GM12878 (cell line): ENCODE measurements at regions not wholly inside any gene's neighbourhood (a gene's known extent, or its start where the extent isn't known, plus 50 kb on each side); places are given as distances from the start of the nearest gene placed in this dataset.

Experiments
- ATAC-seq: fragments of 200-7000 bp; cut with Tn5 transposase; 3 replicates; pipeline ENCODE4 v1.9.1; 2020; ENCODE audit warnings: mild to moderate bottlenecking, moderate library complexity
- BruUV-seq: library from RNA; stranded (reverse); fragments of 400-500 nt; replicated peaks from 2 replicates; lab custom pipeline; 2021; lab: Mats Ljungman, UMichigan
- CTCF ChIA-PET: fragments of 300-600 bp; sonication (Branson Sonifier 250); formaldehyde crosslinking; extraction: SDS; loops from one replicate; lab custom pipeline; 2021; ENCODE audit warnings: inconsistent platforms; lab: Yijun Ruan, JAX
- POLR2A ChIA-PET: fragments of 350-600 bp; formaldehyde crosslinking; extraction: SDS; loops from one replicate; lab custom pipeline; 2021; ENCODE audit warnings: inconsistent platforms; lab: Charles Lee
- RAD21 ChIA-PET: fragments of 300-600 bp; sonication (Branson Sonifier 250); formaldehyde crosslinking; loops from one replicate; lab custom pipeline; 2023; ENCODE audit warnings: antibody characterized with exemption; ENCODE audit not compliant: unreplicated experiment; lab: Charles Lee
- SMC1A ChIA-PET: fragments of 300-600 bp; sonication (Branson Sonifier 250); formaldehyde crosslinking; loops from one replicate; lab custom pipeline; 2023; ENCODE audit not compliant: unreplicated experiment, uncharacterized antibody; lab: Charles Lee
- DNase-seq: peaks from one replicate; pipeline ENCODE4 v3.0.0-alpha.2; 2011; ENCODE audit warnings: low read depth, low spot score
- FAIRE-seq: peaks from 3 replicates; lab custom pipeline; 2011; peaks lifted over from hg19 to GRCh38; lab: Jason Lieb, UNC
- H2AFZ ChIP-seq: 2 replicates; pipeline ENCODE4 v1.6.0; 2011; ENCODE audit warnings: low read depth, low read length, control low read depth; ENCODE audit not compliant: control insufficient read depth
- H3K27ac ChIP-seq: 2 replicates; pipeline ENCODE4 v1.5.1; 2011; ENCODE audit warnings: control low read depth; ENCODE audit not compliant: control insufficient read depth, insufficient read depth
- H3K27me3 ChIP-seq, 2 experiments: replicated peaks in 1 of 2; 2 replicates each; pipeline versions ENCODE4 v1.6.0 to v1.6.1; 2011; ENCODE audit warnings: low read length in 1 of 2; ENCODE audit not compliant: control insufficient read depth in 2 of 2, insufficient read depth in 2 of 2
- H3K36me3 ChIP-seq, 2 experiments: 2 replicates each; pipeline ENCODE4 v1.5.1; 2011; ENCODE audit warnings: low read length in 1 of 2; ENCODE audit not compliant: control insufficient read depth in 2 of 2, insufficient read depth in 2 of 2
- H3K4me1 ChIP-seq: 2 replicates; pipeline ENCODE4 v1.6.1; 2011; ENCODE audit warnings: mild to moderate bottlenecking, low read length, moderate library complexity, mixed read lengths; ENCODE audit not compliant: control insufficient read depth, insufficient read depth
- H3K4me2 ChIP-seq: 2 replicates; pipeline ENCODE4 v1.6.0; 2011; ENCODE audit warnings: control low read depth; ENCODE audit not compliant: control insufficient read depth, insufficient read depth
- H3K4me3 ChIP-seq: fragments of 200-600 bp; sonication (generic); 2 replicates; pipeline ENCODE4 v1.5.1; 2016
- H3K79me2 ChIP-seq: 2 replicates; pipeline ENCODE4 v1.6.0; 2011; ENCODE audit warnings: low read length; ENCODE audit not compliant: control insufficient read depth, insufficient read depth
- H3K9ac ChIP-seq: 2 replicates; pipeline ENCODE4 v1.8.0; 2011; ENCODE audit warnings: low read length, control low read depth, mixed read lengths; ENCODE audit not compliant: control insufficient read depth, insufficient read depth
- H3K9me3 ChIP-seq: replicated peaks from 3 replicates; pipeline ENCODE4 v1.5.1; 2011; ENCODE audit warnings: mild to moderate bottlenecking, low read length; ENCODE audit not compliant: control insufficient read depth, insufficient read depth
- H4K20me1 ChIP-seq: 2 replicates; pipeline ENCODE4 v1.6.0; 2011; ENCODE audit not compliant: control insufficient read depth, insufficient read depth
- BCL11A ChIP-seq: IDR thresholded peaks from 2 replicates; pipeline ENCODE4 v1.6.1; 2011; ENCODE audit warnings: low read depth, low read length
- CEBPB ChIP-seq, 2 experiments: fragments of 150-350 bp in 1 of 2; IDR thresholded peaks; 2 replicates each; pipeline ENCODE4 v1.6.1; 2012 to 2014; ENCODE audit warnings: low read depth in 2 of 2, low read length in 2 of 2, borderline replicate concordance in 1 of 2, inconsistent platforms in 1 of 2
- EED ChIP-seq: sonication (generic); IDR thresholded peaks from 2 replicates; pipeline ENCODE4 v1.6.1; 2016; ENCODE audit warnings: antibody characterized with exemption, low read depth
- ESRRA ChIP-seq: IDR thresholded peaks from 2 replicates; pipeline ENCODE4 v1.6.1; 2012; ENCODE audit warnings: mild to moderate bottlenecking, low read length, improper control_type of control experiment
- HCFC1 ChIP-seq: fragments of 150-350 bp; IDR thresholded peaks from 2 replicates; pipeline ENCODE4 v1.6.1; 2014; ENCODE audit warnings: low read length
- MAX ChIP-seq: IDR thresholded peaks from 2 replicates; pipeline ENCODE4 v1.6.1; 2012; ENCODE audit warnings: low read depth, low read length, improper control_type of control experiment
- NFYA ChIP-seq: IDR thresholded peaks from 2 replicates; pipeline ENCODE4 v1.6.1; 2011; ENCODE audit warnings: low read depth, mild to moderate bottlenecking, low read length, improper control_type of control experiment, borderline replicate concordance
- NR2C2 ChIP-seq: IDR thresholded peaks from 2 replicates; pipeline ENCODE4 v1.6.1; 2011; ENCODE audit warnings: borderline replicate concordance, low read depth; ENCODE audit not compliant: control insufficient read depth, insufficient read length
- PAX8 ChIP-seq: fragments of 450-650 bp; IDR thresholded peaks from 2 replicates; pipeline ENCODE4 v1.6.1; 2017; ENCODE audit warnings: mild to moderate bottlenecking, moderate library complexity
- PRDM15 ChIP-seq: fragments of 450-650 bp; formaldehyde crosslinking; IDR thresholded peaks from 2 replicates; pipeline ENCODE4 v1.4.0; 2020; ENCODE audit warnings: mild to moderate bottlenecking, moderate library complexity
- RAD21 ChIP-seq: IDR thresholded peaks from 2 replicates; pipeline ENCODE4 v1.6.1; 2011; ENCODE audit warnings: mild to moderate bottlenecking, low read depth, low read length, moderate library complexity; ENCODE audit not compliant: insufficient read depth
- SMAD5 ChIP-seq: IDR thresholded peaks from 2 replicates; pipeline ENCODE4 v1.6.1; 2016; ENCODE audit warnings: antibody characterized with exemption, low read depth
- SMARCA5 ChIP-seq: fragments of 450-650 bp; IDR thresholded peaks from 2 replicates; pipeline ENCODE4 v1.6.1; 2017; ENCODE audit warnings: mild to moderate bottlenecking
- STAT1 ChIP-seq: fragments of 450-650 bp; conservative IDR thresholded peaks from 2 replicates; pipeline ENCODE4 v1.6.1; 2014; ENCODE audit warnings: antibody characterized with exemption, mild to moderate bottlenecking
- TBL1XR1 ChIP-seq: IDR thresholded peaks from 2 replicates; pipeline ENCODE4 v1.6.1; 2012; ENCODE audit warnings: low read depth, low read length, improper control_type of control experiment
- ZNF207 ChIP-seq: fragments of 450-650 bp; IDR thresholded peaks from 2 replicates; pipeline ENCODE4 v1.6.1; 2014; ENCODE audit warnings: antibody characterized with exemption, mild to moderate bottlenecking, borderline replicate concordance
- ZNF24 ChIP-seq: fragments of 450-650 bp; IDR thresholded peaks from 2 replicates; pipeline ENCODE4 v1.6.1; 2017; ENCODE audit warnings: antibody characterized with exemption, mild to moderate bottlenecking
- WGBS: methylation state at CpG from one replicate; pipeline ENCODE4 v1.1.6; 2016; ENCODE audit warnings: low lambda C conversion rate; ENCODE audit not compliant: insufficient replicate concordance, insufficient coverage; ENCODE audit errors: missing lambda C conversion rate; 5-methylcytosine and 5-hydroxymethylcytosine counted together
- in situ Hi-C: fragments of 300-500 bp; cut with MboI; formaldehyde crosslinking; loops from 9 replicates; pipeline ENCODE4 v1.14.3; 2018; ENCODE audit warnings: mixed read lengths
- intact Hi-C: fragments of 100-400 bp; cut with micrococcal nuclease; formaldehyde crosslinking; loops from one replicate; pipeline ENCODE4 v1.14.2; 2022; ENCODE audit not compliant: unreplicated experiment
- TF ChIP-seq, protein P1 (sequence below): fragments of 450-650 bp; IDR thresholded peaks from 2 replicates; pipeline ENCODE4 v1.6.1; 2018; ENCODE audit warnings: borderline replicate concordance, mild to moderate bottlenecking; ENCODE audit not compliant: partially characterized antibody

- no peak for TF ChIP-seq MAX
- TF ChIP-seq, protein P1, sequence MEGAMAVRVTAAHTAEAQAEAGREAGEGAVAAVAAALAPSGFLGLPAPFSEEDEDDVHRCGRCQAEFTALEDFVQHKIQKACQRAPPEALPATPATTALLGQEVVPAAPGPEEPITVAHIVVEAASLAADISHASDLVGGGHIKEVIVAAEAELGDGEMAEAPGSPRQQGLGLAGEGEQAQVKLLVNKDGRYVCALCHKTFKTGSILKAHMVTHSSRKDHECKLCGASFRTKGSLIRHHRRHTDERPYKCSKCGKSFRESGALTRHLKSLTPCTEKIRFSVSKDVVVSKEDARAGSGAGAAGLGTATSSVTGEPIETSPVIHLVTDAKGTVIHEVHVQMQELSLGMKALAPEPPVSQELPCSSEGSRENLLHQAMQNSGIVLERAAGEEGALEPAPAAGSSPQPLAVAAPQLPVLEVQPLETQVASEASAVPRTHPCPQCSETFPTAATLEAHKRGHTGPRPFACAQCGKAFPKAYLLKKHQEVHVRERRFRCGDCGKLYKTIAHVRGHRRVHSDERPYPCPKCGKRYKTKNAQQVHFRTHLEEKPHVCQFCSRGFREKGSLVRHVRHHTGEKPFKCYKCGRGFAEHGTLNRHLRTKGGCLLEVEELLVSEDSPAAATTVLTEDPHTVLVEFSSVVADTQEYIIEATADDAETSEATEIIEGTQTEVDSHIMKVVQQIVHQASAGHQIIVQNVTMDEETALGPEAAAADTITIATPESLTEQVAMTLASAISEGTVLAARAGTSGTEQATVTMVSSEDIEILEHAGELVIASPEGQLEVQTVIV = no peak
- no peak for TF ChIP-seq RAD21
- no peak for TF ChIP-seq EED
- no peak for TF ChIP-seq BCL11A
- TF ChIP-seq ESRRA = no peak
- no peak for TF ChIP-seq ZNF207
Measured at GRCh38 chr4:164613792-164614191, 140.1 kb upstream of the SMIM31 start (continued).

- ChIA-PET CTCF (interaction anchor here (0.6 to 1.3 kb wide), 3 partner anchors 9 to 1494 kb away, joined by 3 read pairs; no protein-coding TSS in a partner anchor), SMC1A (interaction anchor here (0.8 to 1.2 kb wide), 2 partner anchors 15 to 124 kb away, joined by 3 to 4 read pairs; no protein-coding TSS in a partner anchor), POLR2A (no interaction called here), RAD21 (interaction anchor here (0.6 kb wide), 1 partner anchor 307 kb away, joined by 5 read pairs; no protein-coding TSS in a partner anchor)
- H4K20me1 ChIP-seq = no peaks in the 10 kb centered on the region
- no peaks in the 10 kb centered on the region for H3K79me2 ChIP-seq
- no peak for FAIRE-seq
- H3K4me1 ChIP-seq = no peaks in the 10 kb centered on the region
- intact Hi-C loops = no loop called here
- WGBS = 3% methylated on average over 2 of the region's 2 CpGs
- H3K4me2 ChIP-seq = no peak overlapping the region
- H3K9me3 ChIP-seq = no peaks in the 10 kb centered on the region
- H3K27ac ChIP-seq = no peak overlapping the region
- H2AFZ ChIP-seq = no peak overlapping the region
- no TSS peak for BruUV-seq
- ATAC-seq = no peak
- no peaks in the 10 kb centered on the region for H3K36me3 ChIP-seq
- DNase-seq = no peak
- H3K4me3 ChIP-seq = no peak overlapping the region
- no peak overlapping the region for H3K9ac ChIP-seq
- H3K27me3 ChIP-seq = no peaks in the 10 kb centered on the region
- in situ Hi-C loops = no loop called here
- TF ChIP-seq TBL1XR1 (no peak), HCFC1 (no peak), SMAD5 (no peak), NFYA (no peak), CEBPB (IDR thresholded peaks at IDR 0.05; ENCODE audit: borderline replicate concordance in 1 of 2, low read depth in 2 of 2, low read length in 2 of 2) (no peak), PAX8 (no peak), SMARCA5 (no peak), ZNF24 (no peak), STAT1 (no peak), NR2C2 (no peak), PRDM15 (CRISPR knock-in tag) (no peak)
Measured at GRCh38 chr4:164614329-164614728, 139.6 kb upstream of the SMIM31 start.
